GM23338 (cell line): ENCODE measurements at regions not wholly inside any gene's neighbourhood (a gene's known extent, or its start where the extent isn't known, plus 50 kb on each side); places are given as distances from the start of the nearest gene placed in this dataset.

Experiments
- EZH2 ChIP-seq: fragments of 200-600 bp; sonication (generic); IDR thresholded peaks from one replicate; pipeline ENCODE4 v1.8.0; 2017; ENCODE audit warnings: antibody characterized with exemption, mild to moderate bottlenecking, low read depth; ENCODE audit not compliant: unreplicated experiment
- POLR2AphosphoS5 ChIP-seq: IDR thresholded peaks from 2 replicates; pipeline ENCODE4 v1.6.1; 2016; ENCODE audit warnings: antibody characterized with exemption, low read depth
- STAT1 ChIP-seq: IDR thresholded peaks from one replicate; pipeline ENCODE4 v1.6.1; 2016; ENCODE audit warnings: antibody characterized with exemption; ENCODE audit not compliant: unreplicated experiment
- TF ChIP-seq, protein P1 (sequence below), 2 experiments: fragments of 200-600 bp in 1 of 2; sonication (generic) in 1 of 2; conservative IDR thresholded peaks; 2 replicates each; pipeline versions ENCODE4 v1.5.1 to v1.6.1; 2016 to 2017; ENCODE audit warnings: antibody characterized with exemption in 2 of 2, low read depth in 2 of 2, mild to moderate bottlenecking in 2 of 2, moderate library complexity in 1 of 2
- TF ChIP-seq, protein P2 (sequence below): IDR thresholded peaks from one replicate; pipeline ENCODE4 v1.6.1; 2018; ENCODE audit warnings: antibody characterized with exemption; ENCODE audit not compliant: unreplicated experiment
- TF ChIP-seq, protein P3 (sequence below): IDR thresholded peaks from 2 replicates; pipeline ENCODE4 v1.6.1; 2016; ENCODE audit warnings: antibody characterized with exemption

DNA sequence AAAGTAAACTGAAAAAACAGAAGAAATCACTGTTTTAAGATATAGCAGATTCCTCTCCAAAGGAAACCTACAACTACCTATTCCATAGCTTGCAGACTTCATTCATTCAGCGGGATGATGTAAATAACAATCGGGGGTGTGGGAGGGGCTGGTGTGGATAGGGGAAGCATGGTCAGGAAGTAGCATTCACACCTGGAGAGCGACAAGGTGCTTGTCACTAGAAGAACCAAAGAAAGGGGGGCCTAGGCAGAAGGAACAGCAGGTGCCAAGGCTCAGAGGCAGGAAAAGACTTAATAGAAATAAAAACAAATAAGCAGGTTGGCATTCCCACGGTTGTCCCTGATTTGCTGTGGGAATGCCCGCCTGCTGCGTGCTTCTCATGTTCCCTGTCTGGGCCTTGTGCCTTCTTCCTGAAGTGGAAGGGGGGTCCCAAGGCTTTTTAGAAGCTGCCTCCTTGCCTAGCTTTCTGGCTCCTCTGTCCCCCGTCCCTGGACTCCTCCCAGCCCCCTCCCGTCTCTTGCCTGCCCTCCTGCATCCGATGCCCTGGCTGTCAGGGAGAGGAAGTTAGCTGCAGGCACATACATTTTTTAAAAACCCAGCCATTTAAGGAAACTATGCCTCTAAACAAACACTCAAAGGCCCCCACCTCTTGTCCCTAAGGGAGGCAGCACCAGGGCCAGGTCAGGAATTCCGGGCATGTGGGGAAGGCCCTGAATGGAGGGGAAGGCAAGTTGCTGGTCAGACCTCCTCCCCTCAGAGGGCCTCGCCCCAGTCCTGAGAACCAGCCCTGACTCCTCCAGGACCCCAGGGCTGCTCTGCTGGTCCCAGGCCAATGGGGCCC is 54.7 kb upstream of the PRDM11 start:
- TF ChIP-seq, protein P1, sequence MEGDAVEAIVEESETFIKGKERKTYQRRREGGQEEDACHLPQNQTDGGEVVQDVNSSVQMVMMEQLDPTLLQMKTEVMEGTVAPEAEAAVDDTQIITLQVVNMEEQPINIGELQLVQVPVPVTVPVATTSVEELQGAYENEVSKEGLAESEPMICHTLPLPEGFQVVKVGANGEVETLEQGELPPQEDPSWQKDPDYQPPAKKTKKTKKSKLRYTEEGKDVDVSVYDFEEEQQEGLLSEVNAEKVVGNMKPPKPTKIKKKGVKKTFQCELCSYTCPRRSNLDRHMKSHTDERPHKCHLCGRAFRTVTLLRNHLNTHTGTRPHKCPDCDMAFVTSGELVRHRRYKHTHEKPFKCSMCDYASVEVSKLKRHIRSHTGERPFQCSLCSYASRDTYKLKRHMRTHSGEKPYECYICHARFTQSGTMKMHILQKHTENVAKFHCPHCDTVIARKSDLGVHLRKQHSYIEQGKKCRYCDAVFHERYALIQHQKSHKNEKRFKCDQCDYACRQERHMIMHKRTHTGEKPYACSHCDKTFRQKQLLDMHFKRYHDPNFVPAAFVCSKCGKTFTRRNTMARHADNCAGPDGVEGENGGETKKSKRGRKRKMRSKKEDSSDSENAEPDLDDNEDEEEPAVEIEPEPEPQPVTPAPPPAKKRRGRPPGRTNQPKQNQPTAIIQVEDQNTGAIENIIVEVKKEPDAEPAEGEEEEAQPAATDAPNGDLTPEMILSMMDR (conservative IDR thresholded peaks at IDR 0.05; ENCODE audit: low read depth in 2 of 2) = no peak
- 0 out of 2 replicates have a peak, but pooled peaks have one; percentile 25 for TF ChIP-seq POLR2AphosphoS5
- TF ChIP-seq EZH2 = no peak
- TF ChIP-seq, protein P2, sequence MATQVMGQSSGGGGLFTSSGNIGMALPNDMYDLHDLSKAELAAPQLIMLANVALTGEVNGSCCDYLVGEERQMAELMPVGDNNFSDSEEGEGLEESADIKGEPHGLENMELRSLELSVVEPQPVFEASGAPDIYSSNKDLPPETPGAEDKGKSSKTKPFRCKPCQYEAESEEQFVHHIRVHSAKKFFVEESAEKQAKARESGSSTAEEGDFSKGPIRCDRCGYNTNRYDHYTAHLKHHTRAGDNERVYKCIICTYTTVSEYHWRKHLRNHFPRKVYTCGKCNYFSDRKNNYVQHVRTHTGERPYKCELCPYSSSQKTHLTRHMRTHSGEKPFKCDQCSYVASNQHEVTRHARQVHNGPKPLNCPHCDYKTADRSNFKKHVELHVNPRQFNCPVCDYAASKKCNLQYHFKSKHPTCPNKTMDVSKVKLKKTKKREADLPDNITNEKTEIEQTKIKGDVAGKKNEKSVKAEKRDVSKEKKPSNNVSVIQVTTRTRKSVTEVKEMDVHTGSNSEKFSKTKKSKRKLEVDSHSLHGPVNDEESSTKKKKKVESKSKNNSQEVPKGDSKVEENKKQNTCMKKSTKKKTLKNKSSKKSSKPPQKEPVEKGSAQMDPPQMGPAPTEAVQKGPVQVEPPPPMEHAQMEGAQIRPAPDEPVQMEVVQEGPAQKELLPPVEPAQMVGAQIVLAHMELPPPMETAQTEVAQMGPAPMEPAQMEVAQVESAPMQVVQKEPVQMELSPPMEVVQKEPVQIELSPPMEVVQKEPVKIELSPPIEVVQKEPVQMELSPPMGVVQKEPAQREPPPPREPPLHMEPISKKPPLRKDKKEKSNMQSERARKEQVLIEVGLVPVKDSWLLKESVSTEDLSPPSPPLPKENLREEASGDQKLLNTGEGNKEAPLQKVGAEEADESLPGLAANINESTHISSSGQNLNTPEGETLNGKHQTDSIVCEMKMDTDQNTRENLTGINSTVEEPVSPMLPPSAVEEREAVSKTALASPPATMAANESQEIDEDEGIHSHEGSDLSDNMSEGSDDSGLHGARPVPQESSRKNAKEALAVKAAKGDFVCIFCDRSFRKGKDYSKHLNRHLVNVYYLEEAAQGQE = no peak
- no peak for TF ChIP-seq STAT1
- TF ChIP-seq, protein P3, sequence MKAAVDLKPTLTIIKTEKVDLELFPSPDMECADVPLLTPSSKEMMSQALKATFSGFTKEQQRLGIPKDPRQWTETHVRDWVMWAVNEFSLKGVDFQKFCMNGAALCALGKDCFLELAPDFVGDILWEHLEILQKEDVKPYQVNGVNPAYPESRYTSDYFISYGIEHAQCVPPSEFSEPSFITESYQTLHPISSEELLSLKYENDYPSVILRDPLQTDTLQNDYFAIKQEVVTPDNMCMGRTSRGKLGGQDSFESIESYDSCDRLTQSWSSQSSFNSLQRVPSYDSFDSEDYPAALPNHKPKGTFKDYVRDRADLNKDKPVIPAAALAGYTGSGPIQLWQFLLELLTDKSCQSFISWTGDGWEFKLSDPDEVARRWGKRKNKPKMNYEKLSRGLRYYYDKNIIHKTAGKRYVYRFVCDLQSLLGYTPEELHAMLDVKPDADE = 0 out of 2 replicates have a peak, but pooled peaks have one; percentile 40
